ENCODE measurements at regions not wholly inside any gene's neighbourhood (a gene's known extent, or its start where the extent isn't known, plus 50 kb on each side); places are given as distances from the start of the nearest gene placed in this dataset.

GRCh38 chr1:121516234-121516967, 331.6 kb downstream of the SRGAP2C start:
- TF ChIP-seq TBL1XR1 (IDR thresholded peaks at IDR 0.05; ENCODE audit: low read depth, low read length) = no peak
- no peak for TF ChIP-seq FOS (IDR thresholded peaks at IDR 0.05; ENCODE audit: borderline replicate concordance, extremely low read depth, insufficient read length)
- TF ChIP-seq CTCF (IDR thresholded peaks at IDR 0.05 in 2 of 3, conservative IDR thresholded peaks at IDR 0.05 in 1 of 3; ENCODE audit: control insufficient read depth in 2 of 3, extremely low read depth in 1 of 3, insufficient read depth in 1 of 3, low read depth in 3 of 3, low read length in 3 of 3) = no peak
- TF ChIP-seq TAF1 (IDR thresholded peaks at IDR 0.05; ENCODE audit: borderline replicate concordance, low read depth, low read length) = no peak
- TF ChIP-seq HCFC1 (IDR thresholded peaks at IDR 0.05; ENCODE audit: low read length) = no peak
- no peak for TF ChIP-seq SP1 (IDR thresholded peaks at IDR 0.05; ENCODE audit: low read depth, low read length)
- no peak for TF ChIP-seq CBFB (IDR thresholded peaks at IDR 0.05; ENCODE audit: low read depth)
